ENCODE measurements at regions not wholly inside any gene's neighbourhood (a gene's known extent, or its start where the extent isn't known, plus 50 kb on each side); places are given as distances from the start of the nearest gene placed in this dataset.

- Histone ChIP-seq H3K4me3 (no peak overlapping the region), H4K20me1 (ENCODE audit: control insufficient read depth, insufficient read depth) (no peaks in the 10 kb centered on the region), H3K4me1 (ENCODE audit: control insufficient read depth, insufficient read depth, low read length) (no peaks in the 10 kb centered on the region; the same call in 1 of the 2 replicates), H3K27ac (ENCODE audit: control insufficient read depth, insufficient read depth) (no peak overlapping the region), H3K79me2 (ENCODE audit: control insufficient read depth, insufficient read depth, low read length) (no peaks in the 10 kb centered on the region), H3K36me3 (ENCODE audit: control insufficient read depth in 2 of 2, insufficient read depth in 2 of 2, low read length in 1 of 2) (no peaks in the 10 kb centered on the region), H3K4me2 (ENCODE audit: control insufficient read depth, insufficient read depth) (no peak overlapping the region), H3K27me3 (replicated peaks in 1 of 2; ENCODE audit: control insufficient read depth in 2 of 2, insufficient read depth in 2 of 2, low read length in 1 of 2) (no peaks in the 10 kb centered on the region), H3K9ac (ENCODE audit: control insufficient read depth, insufficient read depth, low read length) (no peak overlapping the region), H3K9me3 (replicated peaks; ENCODE audit: control insufficient read depth, insufficient read depth, low read length) (no peaks in the 10 kb centered on the region; the same call in 2 of the 3 replicates), H2AFZ (ENCODE audit: control insufficient read depth, low read depth, low read length) (no peak overlapping the region)
- intact Hi-C loops (cut with micrococcal nuclease; ENCODE audit: unreplicated experiment) = no loop called here
- ChIA-PET RAD21 (ENCODE audit: unreplicated experiment) (no interaction called here), SMC1A (ENCODE audit: uncharacterized antibody, unreplicated experiment) (no interaction called here), CTCF (interaction anchor here (0.5 kb wide), 1 partner anchor 12 kb away, joined by 3 read pairs; no protein-coding TSS in a partner anchor), POLR2A (no interaction called here)
- no peak for DNase-seq (ENCODE audit: low read depth, low spot score)
- TF ChIP-seq RELA (IDR thresholded peaks at IDR 0.05; ENCODE audit: borderline replicate concordance, partially characterized antibody) = no peak
- no peak for TF ChIP-seq CBFB (IDR thresholded peaks at IDR 0.05; ENCODE audit: low read depth)
- TF ChIP-seq HDAC6 (IDR thresholded peaks at IDR 0.05; ENCODE audit: unreplicated experiment) = no peak
- no peak for TF ChIP-seq MTA2 (IDR thresholded peaks at IDR 0.05; ENCODE audit: low read depth)
- no peak for TF ChIP-seq SKIL (IDR thresholded peaks at IDR 0.05; ENCODE audit: low read depth, poor library complexity, severe bottlenecking)
- no peak for TF ChIP-seq RCOR1 (conservative IDR thresholded peaks at IDR 0.05; ENCODE audit: low read depth, low read length)
- no peak for TF ChIP-seq FOXK2 (IDR thresholded peaks at IDR 0.05)
- TF ChIP-seq IRF5 (IDR thresholded peaks at IDR 0.05; ENCODE audit: borderline replicate concordance) = no peak
- no peak for TF ChIP-seq PKNOX1 (IDR thresholded peaks at IDR 0.05)
- TF ChIP-seq USF1 (IDR thresholded peaks at IDR 0.05; ENCODE audit: borderline replicate concordance, extremely low read length, insufficient read depth, low read depth, low read length) = no peak
- no peak for TF ChIP-seq ETV6 (conservative IDR thresholded peaks at IDR 0.05 in 1 of 2, IDR thresholded peaks at IDR 0.05 in 1 of 2; ENCODE audit: borderline replicate concordance in 1 of 2, low read depth in 1 of 2)
- no peak for ATAC-seq
- in situ Hi-C loops (cut with MboI) = no loop called here
- WGBS (ENCODE audit: insufficient coverage, insufficient replicate concordance, low lambda C conversion rate, missing lambda C conversion rate) = 60% methylated on average over 5 of the region's 5 CpGs
- no TSS peak for BruUV-seq (replicated peaks)
- no peak for FAIRE-seq
Observed at GRCh38 chr5:77915346-77915745, 139.2 kb upstream of the TBCA start.
